SU-DHL-6 (cell line): ENCODE measurements at regions not wholly inside any gene's neighbourhood (a gene's known extent, or its start where the extent isn't known, plus 50 kb on each side); places are given as distances from the start of the nearest gene placed in this dataset.

Source experiments
- EZH2phosphoT487 ChIP-seq: fragments of 200-600 bp; sonication (generic), shearing (Covaris generic); conservative IDR thresholded peaks from 2 replicates; pipeline ENCODE4 v1.6.1; 2018; ENCODE audit warnings: mild to moderate bottlenecking, antibody characterized with exemption, low read length, moderate library complexity, mixed read lengths
- TF ChIP-seq, protein P1 (sequence below): fragments of 200-600 bp; sonication (generic); IDR thresholded peaks from one replicate; pipeline ENCODE4 v1.5.1; 2017; ENCODE audit warnings: antibody characterized with exemption, mild to moderate bottlenecking, low read length, moderate library complexity; ENCODE audit not compliant: insufficient read depth, poor library complexity, severe bottlenecking

DNA sequence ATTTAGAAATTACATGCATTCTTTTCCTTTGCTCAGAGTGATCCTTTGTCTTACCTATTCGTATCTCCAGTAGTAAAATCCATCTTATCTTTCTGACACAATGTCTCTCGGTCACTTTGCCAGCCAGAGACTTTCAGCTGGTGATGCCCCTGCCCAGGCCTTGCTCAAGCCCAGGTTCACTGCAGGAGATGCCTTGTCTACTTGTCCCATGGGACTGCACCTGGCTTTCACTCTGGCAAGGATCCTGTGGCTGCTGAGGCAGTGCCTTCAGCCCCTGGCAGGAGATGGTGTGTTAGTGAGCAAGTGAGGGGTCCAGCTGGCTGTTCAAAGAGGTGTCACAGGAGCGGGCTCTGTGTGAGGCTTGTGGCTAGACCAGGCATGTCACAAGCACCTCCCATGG is 1268.9 kb downstream of the OTOL1 start:
- TF ChIP-seq, protein P1, sequence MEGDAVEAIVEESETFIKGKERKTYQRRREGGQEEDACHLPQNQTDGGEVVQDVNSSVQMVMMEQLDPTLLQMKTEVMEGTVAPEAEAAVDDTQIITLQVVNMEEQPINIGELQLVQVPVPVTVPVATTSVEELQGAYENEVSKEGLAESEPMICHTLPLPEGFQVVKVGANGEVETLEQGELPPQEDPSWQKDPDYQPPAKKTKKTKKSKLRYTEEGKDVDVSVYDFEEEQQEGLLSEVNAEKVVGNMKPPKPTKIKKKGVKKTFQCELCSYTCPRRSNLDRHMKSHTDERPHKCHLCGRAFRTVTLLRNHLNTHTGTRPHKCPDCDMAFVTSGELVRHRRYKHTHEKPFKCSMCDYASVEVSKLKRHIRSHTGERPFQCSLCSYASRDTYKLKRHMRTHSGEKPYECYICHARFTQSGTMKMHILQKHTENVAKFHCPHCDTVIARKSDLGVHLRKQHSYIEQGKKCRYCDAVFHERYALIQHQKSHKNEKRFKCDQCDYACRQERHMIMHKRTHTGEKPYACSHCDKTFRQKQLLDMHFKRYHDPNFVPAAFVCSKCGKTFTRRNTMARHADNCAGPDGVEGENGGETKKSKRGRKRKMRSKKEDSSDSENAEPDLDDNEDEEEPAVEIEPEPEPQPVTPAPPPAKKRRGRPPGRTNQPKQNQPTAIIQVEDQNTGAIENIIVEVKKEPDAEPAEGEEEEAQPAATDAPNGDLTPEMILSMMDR: no peak
- no peak for TF ChIP-seq EZH2phosphoT487
